Stimulated activated CD4-positive, alpha-beta T cell treated with anti-CD3 and anti-CD28 coated beads, TNF-alpha, amount 100 ng/mL, for 24 hours (primary cell): ENCODE measurements at regions not wholly inside any gene's neighbourhood (a gene's known extent, or its start where the extent isn't known, plus 50 kb on each side); places are given as distances from the start of the nearest gene placed in this dataset.
"Not testable (repeated sequence)": the region's sequence is repeated elsewhere in the genome, so short reads cannot be mapped to it uniquely, and the experiment has no call there.

Experiments used
- DNase-seq, 3 experiments: peaks; one replicate each; pipeline ENCODE4 v3.0.0-alpha.2; 2020; ENCODE audit warnings: low read depth in 3 of 3

DNA sequence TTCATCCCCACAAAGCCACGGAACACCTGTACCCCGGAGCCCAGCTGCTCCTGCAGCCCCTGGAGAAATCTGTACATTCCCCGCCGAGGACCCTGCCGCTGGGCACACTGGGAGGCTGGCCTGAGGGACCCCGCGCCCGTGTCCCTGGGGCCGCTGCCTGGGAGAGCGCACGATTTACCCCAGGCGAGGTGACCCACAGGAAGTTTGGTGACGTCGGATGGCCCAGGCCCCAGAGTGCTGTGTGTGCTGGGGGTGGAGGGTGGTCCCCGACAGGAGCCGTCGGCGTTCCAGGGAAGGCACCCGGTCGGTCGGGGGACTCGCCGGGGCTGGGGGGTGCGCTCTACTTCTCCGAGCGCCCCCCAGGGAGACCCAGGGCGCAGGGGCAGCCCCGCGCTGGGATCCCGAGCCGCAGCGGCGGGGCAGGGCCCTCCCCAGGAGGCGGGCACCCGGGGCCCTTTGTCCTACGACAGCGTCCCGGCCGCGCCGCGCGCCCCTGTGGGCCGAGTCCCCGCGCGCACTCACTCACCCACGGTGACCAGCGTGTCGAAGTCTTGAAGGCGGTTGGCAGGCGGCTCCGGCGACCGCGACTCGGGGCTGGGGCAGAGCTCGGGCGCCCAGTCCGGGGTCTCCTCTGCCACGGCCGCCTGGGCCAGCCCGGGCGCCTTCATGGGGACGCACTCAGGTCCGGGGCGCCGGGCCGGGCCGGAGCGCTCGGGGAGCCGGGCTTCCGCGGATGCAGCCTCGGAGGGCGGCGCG, 206.4 kb upstream of the PRKX start:
- not testable (repeated sequence) for DNase-seq

DNA sequence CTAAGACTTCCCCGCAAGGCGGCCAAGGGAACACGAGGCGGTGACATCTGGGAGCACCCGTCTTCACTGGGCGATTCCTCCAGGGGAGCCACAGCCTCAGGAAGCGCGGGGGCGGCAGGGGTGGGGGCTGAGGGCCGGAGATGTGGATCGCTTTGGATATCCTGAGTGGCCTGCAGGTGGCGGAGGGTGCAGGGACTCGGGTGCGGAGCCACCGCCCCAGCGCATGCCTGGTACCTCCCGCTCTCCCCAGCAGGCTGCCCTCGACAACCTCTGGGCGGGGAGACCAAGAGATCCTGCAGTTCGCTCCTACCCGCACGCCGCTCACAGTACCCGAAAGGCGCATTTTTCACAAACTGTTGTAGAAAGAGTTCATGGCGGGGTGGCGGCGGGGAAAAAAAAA, 201.4 kb upstream of the PRKX start:
- DNase-seq = not testable (repeated sequence)

DNA sequence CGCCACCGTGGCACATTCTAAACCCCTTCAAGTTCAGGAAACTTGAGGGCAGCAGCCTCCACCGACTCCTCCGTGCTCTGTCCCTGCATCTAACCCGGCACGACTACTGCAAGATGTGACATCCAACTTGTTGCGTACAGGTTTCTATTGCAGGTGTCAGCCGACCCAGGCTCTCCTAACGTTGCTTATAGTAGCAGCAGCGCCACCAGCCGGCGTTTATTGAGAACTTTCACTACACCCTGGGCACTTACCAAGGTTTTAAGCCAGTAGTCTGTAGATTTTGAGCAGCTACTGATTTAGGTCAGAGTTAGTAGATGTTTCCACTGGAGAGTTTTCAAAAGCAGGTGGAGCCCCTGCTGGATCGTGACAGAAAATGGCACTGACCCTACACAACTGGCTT, 200.6 kb upstream of the PRKX start:
- not testable (repeated sequence) for DNase-seq

DNA sequence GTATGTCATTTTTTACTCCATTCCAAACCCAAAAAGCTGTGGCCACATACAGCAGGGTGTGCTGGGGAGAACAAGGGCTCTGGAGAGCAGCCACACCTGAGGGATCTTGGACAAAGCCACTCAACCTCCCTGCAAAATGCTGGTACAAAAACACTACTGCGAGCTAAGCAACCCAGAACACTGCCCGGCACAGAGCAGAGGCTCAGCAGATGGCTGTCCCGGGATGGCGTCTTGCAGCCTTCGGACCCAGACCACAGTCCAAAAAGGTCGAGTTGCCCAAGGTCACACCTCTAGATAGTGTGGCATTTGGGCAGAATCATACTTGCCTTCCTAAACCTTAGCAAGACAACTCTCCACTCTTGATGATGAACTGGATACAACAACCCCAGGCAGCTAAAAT, 197.6 kb upstream of the PRKX start:
- not testable (repeated sequence) for DNase-seq

DNA sequence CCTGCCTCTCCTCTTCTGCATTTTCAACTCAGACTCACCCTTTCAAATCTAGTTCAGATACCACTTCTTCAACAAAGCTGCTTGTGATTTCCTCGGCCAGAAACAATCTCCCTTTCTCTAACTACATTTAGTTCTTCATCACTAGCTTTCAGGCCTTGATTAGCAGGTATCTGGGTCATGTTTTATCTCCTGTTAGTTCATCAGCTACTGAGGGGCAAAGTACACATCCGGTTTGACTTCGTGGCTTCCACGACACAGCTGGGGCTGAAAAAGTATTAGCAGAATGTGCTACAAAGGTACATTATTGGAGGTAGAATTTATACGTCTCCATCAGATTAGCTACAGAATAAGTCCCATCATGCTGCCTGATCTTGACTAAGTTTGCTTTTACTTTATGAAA, 197.2 kb upstream of the PRKX start:
- not testable (repeated sequence) for DNase-seq

DNA sequence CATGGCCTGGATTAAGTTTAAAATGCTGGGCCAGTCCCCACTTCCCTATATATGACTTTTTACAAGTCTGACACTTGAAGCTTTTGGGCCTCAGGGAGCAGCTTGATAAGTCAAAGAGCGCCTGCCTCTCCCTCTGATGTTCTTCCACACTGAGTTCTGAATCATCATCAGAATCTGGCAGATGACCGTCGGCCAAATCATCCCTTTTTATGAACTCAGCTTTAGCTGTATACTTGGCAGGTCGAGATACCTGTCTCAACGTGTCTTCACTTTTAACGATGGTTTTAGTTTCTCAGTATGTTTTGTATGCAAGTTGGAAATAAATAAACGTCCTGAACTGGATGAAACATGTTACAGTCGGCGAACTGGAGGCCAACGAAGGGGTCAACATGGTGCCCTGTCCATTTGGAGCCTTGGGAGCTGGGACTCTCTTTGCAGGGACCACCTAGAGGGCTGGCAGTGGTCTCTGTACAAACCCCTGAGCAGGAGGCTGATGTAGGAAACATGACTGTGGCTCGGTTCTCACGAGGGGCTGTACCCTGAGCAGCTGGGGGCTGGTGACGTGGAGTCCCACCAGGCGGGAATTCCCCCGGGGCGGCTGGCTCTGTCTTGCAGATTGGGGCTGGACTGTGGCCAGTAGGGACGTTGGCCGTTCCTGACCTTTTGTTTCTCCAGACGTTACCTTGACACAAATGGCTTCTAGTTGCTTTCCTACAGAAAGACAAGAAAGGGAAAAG, 192.2 kb upstream of the PRKX start:
- DNase-seq = not testable (repeated sequence)

DNA sequence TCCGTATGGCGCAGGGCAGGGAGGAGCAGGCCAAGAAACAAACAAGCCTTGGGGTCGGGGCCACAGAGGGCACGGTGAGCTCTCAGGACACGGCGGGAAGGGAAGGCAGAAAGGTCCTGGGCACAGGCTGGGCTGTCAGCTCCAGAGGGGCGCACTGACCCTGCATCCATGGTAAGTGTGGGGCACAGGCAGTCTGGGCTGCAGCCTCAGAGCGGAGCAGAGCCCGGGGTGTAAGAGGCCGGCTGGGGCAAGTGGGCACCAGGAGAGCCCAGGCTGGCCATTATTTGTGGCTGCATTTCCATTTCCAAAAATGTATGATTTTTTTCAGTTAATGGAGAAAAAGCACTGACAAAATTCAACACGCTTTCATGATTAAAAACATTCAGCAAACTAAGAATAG, 188.8 kb upstream of the PRKX start:
- not testable (repeated sequence) for DNase-seq

DNA sequence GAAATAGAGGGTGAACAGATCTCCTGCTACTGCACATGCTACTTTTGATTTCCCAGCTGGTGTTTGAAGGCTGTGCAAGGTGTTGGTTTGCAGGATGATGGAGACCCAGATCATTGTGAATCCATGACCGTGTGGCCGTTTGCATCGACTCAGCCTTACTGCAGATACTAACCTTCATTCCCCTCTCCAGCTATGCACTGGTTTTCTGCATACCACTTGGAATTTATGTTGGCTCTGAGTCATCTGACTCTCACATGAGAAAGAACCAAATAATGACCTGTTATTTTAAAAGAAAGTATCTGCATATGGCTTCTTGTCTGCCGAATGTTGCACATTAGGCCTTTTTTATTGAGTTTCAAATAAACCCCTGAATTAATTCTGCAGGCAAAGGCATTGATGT, 183.3 kb upstream of the PRKX start:
- not testable (repeated sequence) for DNase-seq

DNA sequence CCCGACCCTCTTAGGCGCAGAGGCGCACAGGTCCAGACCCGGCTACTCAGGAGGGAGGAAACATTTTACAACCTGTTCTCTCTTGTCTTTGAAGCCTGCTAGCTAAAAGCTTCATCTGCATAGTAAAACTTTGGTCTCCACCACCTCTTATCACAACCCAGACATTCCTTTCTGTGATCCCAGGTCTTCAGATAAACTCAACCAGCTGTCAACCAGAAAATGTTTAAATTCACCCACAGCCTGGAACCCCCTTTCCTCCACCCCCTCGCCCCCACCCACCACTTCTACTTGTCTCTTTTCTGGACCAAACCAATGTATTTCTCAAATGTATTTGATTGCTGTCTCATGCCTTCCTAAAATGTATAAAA, 169.1 kb upstream of the PRKX start:
- DNase-seq = not testable (repeated sequence)

DNA sequence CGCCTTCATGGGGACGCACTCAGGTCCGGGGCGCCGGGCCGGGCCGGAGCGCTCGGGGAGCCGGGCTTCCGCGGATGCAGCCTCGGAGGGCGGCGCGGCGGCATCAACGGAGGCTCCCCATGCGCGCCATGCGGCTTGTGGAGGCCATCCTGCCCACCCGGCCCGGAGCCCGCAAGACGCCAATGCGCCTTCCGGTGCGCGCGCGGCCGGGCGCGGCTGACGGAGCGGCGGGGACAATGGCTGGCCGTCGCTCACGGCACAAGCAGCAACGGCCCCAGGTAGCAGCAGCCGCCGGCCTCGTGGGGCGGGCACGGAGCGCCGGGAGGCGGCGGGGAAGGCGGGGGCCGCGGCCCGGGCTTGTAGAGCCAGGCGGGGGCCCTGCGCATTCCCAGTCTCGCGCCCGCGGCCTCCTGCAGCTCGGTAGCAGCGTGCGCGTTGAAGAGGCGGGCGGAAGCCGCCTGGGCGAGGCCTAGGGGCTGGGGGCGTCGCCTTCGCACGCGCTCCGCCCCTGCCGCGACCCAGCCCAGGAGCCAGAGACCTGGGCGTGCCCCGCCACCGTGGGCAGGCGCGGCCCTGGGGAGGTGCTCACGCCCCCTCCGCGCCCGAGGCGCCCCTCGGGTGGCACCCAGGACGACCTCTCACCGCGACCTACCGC, 168.6 kb upstream of the PRKX start:
- not testable (repeated sequence) for DNase-seq

DNA sequence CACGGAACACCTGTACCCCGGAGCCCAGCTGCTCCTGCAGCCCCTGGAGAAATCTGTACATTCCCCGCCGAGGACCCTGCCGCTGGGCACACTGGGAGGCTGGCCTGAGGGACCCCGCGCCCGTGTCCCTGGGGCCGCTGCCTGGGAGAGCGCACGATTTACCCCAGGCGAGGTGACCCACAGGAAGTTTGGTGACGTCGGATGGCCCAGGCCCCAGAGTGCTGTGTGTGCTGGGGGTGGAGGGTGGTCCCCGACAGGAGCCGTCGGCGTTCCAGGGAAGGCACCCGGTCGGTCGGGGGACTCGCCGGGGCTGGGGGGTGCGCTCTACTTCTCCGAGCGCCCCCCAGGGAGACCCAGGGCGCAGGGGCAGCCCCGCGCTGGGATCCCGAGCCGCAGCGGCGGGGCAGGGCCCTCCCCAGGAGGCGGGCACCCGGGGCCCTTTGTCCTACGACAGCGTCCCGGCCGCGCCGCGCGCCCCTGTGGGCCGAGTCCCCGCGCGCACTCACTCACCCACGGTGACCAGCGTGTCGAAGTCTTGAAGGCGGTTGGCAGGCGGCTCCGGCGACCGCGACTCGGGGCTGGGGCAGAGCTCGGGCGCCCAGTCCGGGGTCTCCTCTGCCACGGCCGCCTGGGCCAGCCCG, 167.9 kb upstream of the PRKX start:
- DNase-seq = not testable (repeated sequence)

DNA sequence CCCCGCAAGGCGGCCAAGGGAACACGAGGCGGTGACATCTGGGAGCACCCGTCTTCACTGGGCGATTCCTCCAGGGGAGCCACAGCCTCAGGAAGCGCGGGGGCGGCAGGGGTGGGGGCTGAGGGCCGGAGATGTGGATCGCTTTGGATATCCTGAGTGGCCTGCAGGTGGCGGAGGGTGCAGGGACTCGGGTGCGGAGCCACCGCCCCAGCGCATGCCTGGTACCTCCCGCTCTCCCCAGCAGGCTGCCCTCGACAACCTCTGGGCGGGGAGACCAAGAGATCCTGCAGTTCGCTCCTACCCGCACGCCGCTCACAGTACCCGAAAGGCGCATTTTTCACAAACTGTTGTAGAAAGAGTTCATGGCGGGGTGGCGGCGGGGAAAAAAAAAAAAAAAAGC, 162.9 kb upstream of the PRKX start:
- not testable (repeated sequence) for DNase-seq

DNA sequence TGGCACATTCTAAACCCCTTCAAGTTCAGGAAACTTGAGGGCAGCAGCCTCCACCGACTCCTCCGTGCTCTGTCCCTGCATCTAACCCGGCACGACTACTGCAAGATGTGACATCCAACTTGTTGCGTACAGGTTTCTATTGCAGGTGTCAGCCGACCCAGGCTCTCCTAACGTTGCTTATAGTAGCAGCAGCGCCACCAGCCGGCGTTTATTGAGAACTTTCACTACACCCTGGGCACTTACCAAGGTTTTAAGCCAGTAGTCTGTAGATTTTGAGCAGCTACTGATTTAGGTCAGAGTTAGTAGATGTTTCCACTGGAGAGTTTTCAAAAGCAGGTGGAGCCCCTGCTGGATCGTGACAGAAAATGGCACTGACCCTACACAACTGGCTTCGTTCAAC, 162.2 kb upstream of the PRKX start:
- DNase-seq = not testable (repeated sequence)

DNA sequence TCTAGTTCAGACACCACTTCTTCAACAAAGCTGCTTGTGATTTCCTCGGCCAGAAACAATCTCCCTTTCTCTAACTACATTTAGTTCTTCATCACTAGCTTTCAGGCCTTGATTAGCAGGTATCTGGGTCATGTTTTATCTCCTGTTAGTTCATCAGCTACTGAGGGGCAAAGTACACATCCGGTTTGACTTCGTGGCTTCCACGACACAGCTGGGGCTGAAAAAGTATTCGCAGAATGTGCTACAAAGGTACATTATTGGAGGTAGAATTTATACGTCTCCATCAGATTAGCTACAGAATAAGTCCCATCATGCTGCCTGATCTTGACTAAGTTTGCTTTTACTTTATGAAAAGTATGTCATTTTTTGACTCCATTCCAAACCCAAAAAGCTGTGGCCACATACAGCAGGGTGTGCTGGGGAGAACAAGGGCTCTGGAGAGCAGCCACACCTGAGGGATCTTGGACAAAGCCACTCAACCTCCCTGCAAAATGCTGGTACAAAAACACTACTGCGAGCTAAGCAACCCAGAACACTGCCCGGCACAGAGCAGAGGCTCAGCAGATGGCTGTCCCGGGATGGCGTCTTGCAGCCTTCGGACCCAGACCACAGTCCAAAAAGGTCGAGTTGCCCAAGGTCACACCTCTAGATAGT, 158.9 kb upstream of the PRKX start:
- DNase-seq = not testable (repeated sequence)

DNA sequence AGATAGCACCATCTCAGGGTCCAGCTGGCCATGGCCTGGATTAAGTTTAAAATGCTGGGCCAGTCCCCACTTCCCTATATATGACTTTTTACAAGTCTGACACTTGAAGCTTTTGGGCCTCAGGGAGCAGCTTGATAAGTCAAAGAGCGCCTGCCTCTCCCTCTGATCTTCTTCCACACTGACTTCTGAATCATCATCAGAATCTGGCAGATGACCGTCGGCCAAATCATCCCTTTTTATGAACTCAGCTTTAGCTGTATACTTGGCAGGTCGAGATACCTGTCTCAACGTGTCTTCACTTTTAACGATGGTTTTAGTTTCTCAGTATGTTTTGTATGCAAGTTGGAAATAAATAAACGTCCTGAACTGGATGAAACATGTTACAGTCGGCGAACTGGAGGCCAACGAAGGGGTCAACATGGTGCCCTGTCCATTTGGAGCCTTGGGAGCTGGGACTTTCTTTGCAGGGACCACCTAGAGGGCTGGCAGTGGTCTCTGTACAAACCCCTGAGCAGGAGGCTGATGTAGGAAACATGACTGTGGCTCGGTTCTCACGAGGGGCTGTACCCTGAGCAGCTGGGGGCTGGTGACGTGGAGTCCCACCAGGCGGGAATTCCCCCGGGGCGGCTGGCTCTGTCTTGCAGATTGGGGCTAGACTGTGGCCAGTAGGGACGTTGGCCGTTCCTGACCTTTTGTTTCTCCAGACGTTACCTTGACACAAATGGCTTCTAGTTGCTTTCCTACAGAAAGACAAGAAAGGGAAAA, 153.8 kb upstream of the PRKX start:
- DNase-seq = not testable (repeated sequence)

DNA sequence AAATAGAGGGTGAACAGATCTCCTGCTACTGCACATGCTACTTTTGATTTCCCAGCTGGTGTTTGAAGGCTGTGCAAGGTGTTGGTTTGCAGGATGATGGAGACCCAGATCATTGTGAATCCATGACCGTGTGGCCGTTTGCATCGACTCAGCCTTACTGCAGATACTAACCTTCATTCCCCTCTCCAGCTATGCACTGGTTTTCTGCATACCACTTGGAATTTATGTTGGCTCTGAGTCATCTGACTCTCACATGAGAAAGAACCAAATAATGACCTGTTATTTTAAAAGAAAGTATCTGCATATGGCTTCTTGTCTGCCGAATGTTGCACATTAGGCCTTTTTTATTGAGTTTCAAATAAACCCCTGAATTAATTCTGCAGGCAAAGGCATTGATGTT, 144.9 kb upstream of the PRKX start:
- DNase-seq = not testable (repeated sequence)

DNA sequence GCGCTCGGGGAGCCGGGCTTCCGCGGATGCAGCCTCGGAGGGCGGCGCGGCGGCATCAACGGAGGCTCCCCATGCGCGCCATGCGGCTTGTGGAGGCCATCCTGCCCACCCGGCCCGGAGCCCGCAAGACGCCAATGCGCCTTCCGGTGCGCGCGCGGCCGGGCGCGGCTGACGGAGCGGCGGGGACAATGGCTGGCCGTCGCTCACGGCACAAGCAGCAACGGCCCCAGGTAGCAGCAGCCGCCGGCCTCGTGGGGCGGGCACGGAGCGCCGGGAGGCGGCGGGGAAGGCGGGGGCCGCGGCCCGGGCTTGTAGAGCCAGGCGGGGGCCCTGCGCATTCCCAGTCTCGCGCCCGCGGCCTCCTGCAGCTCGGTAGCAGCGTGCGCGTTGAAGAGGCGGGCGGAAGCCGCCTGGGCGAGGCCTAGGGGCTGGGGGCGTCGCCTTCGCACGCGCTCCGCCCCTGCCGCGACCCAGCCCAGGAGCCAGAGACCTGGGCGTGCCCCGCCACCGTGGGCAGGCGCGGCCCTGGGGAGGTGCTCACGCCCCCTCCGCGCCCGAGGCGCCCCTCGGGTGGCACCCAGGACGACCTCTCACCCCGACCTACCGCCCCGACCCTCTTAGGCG, 130.2 kb upstream of the PRKX start:
- not testable (repeated sequence) for DNase-seq

DNA sequence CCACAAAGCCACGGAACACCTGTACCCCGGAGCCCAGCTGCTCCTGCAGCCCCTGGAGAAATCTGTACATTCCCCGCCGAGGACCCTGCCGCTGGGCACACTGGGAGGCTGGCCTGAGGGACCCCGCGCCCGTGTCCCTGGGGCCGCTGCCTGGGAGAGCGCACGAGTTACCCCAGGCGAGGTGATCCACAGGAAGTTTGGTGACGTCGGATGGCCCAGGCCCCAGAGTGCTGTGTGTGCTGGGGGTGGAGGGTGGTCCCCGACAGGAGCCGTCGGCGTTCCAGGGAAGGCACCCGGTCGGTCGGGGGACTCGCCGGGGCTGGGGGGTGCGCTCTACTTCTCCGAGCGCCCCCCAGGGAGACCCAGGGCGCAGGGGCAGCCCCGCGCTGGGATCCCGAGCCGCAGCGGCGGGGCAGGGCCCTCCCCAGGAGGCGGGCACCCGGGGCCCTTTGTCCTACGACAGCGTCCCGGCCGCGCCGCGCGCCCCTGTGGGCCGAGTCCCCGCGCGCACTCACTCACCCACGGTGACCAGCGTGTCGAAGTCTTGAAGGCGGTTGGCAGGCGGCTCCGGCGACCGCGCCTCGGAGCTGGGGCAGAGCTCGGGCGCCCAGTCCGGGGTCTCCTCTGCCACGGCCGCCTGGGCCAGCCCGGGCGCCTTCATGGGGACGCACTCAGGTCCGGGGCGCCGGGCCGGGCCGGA, 129.5 kb upstream of the PRKX start:
- DNase-seq = peak in 1 of 3 experiments; percentile 4

DNA sequence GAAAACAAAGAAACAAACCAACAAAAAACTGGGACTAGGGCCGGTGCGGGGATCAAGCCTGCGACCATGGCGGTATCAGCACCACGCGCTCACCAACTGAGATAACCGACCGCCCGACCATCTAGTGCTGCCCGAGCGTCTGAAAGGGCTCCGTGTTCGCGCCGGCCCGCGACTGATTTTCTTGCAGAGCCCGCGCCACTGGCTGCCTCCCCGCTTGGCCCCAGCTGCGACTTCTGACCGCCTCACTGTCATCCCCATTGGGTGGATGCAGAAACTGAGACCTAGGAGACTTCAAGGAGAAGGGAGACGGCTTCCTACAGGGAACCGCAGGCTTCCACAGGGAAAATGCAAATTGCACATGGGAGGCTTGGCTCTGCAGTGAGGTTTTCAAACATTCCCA, 125.3 kb upstream of the PRKX start:
- DNase-seq = not testable (repeated sequence)
